CD4-positive, alpha-beta T cell treated with Interleukin-6 at 100 ng/mL for 8 hours (primary cell): ENCODE measurements at regions not wholly inside any gene's neighbourhood (a gene's known extent, or its start where the extent isn't known, plus 50 kb on each side); places are given as distances from the start of the nearest gene placed in this dataset.

Source experiments
- DNase-seq: peaks from one replicate; pipeline ENCODE4 v3.0.0-alpha.2; 2020; ENCODE audit warnings: mixed read lengths, low spot score

DNA sequence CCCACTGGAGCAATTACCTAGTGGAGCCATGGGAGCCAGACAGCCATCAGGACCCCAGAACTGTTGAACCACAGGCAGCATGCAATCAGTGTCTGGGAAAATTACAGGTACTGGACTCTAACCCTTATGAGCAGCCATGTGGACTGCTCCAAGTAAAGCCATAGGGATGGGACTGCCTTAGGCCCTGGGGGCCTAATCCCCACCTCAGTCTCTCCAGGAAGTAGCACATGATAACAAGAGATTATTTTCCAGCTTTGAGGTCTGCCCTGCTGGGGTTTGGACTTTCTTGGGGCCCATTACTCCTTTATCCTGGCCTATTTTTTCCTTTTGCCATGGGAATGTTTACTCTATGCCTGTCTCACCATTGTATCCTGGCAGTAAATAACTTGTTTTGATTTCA is 226.8 kb downstream of the AEBP2 start:
- DNase-seq: no peak

DNA sequence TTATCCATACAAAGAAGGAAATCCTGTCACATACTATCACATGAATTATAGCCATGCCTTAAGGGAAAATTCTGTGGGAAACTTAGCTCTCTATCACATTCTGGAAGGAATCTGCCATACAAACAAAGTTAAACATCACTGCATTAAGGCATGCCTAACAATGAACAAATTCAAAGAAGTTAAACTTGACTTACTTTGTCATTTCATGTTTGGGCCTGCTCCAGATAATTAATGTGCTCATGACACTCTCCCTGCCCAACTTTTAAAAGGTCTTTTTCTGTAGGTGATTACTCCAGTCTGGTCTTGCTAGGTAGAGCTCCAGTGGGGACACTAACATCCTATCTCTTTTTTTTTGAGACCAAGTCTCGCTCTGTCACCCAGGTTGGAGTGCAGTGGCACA is 230.5 kb downstream of the AEBP2 start:
- DNase-seq: no peak

DNA sequence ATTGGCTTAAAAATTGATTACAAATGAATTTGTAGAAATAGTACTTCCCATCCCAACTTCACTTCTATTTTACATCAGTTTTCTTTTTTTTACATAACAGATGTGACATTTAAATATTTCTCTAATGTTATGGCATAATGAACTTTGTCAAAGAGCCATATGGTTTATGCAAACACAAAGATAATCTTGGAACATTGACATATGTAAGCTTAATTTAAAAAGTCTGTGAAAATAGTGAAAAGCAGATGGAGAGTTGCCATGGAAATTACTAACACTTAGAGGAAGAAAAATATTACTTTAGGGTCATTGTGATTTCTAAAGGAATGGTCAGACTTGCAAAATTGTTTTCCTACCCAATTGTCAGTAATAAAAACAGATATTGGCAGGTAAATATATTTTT is 232.4 kb downstream of the AEBP2 start:
- no peak for DNase-seq

DNA sequence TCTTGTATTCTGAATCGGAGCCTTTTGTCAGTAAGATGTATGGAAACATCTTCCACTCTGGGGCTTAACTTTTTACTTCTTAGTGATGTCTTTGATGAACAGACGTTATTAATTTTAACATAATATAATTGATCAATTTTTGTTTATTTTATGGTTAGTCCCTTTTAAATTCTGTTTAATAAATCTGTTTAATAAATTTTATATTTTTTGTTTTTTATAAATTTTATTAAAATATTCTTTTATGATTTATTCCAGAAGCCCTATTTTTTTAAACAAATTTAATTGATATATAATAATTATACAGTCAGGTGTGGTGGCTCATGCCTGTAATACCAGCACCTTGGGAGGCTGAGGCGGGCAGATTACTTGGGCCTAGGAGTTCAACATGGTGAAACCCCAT is 235.1 kb downstream of the AEBP2 start:
- DNase-seq: no peak

DNA sequence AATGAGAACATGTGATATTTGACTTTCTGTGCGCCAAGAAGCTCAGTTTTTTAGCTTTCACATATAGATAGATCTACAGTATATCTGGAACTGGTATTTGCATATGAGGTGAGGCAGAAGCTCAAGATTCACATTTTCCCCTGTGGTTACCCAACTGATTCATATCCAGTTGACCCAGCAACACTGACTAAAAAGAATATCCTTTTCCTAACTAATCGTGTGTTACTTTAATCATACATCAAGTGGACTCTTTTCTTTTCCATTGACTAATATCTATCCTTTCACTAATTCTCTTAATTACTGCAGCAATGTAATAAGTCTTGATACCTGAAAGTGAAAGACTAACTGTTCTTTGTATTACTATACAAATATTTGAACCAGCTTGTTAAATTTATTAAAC is 236.1 kb downstream of the AEBP2 start:
- no peak for DNase-seq

DNA sequence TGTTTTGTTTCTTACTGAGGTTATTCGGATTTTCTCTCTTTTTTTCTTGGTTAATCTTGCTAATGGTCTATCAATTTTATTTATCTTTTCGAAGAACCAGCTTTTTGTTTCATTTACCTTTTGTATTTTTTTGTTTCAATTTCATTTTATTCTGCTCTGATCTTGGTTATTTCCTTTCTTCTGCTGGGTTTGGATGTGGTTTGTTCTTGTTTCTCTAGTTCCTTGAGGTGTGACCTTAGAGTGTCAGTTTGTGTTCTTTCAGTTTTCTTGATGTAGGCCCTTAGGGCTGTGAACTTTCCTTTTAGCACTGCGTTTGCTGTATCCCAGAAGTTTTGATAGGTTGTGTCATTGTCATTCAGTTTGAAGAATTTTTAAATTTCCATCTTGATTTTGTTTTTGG is 239.2 kb downstream of the AEBP2 start:
- peak; percentile 20 for DNase-seq

DNA sequence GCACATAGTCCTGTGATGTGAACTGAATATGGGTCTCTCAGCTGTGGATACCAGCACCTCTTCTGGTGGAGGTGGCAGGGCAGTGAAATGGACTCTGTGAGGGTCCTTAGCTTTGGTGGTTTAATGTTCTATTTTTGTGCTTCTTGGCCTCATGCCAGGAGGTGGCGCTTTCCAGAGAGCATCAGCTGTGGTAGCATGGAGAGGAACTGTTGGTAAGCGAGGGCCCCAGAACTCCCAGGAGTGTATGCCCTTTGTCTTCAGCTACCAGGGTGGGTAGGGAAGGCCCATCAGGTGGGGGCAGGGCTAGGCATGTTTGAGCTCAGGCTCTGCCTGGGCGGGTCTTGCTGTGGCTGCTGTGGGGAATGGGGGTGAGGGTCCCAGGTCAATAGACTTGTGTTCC is 241.7 kb downstream of the AEBP2 start:
- no peak for DNase-seq

DNA sequence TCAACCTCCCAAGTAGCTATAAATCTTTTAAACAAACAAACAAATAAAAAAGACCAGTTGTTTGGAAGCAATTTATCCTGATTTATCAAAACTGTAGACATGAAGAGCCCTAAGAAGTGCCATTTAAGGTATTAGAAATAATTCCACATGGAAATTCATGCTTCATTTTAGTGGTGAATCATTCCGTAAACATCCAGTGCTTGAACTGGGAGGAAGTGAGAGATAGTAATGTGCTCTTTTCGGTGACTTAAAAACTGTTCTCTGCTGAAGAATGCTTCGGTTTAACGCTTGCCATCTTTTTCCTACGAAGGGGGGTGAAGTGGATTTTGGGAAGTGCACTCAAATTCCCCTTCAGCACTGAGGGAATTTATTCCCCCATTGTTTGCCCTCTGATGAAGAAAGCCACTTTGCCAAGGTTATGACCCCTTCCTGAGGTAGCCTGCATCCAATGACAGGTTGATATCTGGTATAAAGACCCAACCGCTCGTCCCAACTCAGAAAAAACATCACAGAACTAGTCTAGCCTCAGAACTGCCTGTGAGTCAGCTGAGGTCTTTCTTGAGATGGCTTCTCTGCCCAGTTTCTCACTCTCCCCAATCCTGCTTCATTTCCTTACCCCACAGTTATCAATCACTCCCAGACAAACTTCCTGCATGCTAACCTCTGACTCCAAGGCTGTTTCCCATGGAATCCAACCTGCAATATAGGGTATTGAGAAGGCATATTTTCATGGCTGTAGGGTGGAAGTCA is 244.1 kb downstream of the AEBP2 start:
- no peak for DNase-seq

DNA sequence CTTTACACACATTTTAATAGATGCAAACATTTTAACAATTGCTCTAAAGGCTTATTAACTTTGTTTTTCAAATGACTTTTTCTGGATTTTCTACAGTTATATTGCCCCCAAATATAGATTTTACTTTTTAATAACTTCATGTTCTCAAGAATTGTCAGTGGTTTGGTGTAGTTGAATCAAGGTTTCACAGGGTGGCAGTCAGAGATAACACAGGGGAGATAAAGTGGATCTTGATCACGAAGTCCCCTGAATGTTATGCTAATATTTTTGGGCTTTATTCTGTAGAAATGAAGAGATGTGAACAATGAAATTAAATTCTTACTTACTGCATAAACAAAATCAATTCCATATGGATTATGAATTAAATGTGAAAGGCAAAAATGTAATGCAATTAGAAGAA is 248.1 kb downstream of the AEBP2 start:
- DNase-seq: no peak

DNA sequence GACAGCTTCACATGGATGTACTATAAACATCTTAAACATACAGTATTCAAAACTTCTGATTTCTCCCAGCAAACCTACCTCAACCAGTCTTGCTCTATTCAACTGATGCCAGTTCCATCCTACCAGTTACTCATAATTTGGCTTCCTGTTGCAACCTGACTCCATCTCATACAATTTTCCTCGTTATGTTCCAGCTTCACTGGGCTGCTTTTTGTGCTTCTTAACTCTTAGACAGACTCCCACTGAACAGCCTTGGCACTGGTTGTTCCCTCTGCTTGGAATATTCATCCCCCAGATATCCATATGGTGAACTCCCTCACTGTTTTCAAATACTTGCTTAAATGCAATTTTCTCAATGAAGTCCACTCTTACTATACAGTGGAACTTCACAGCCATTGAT is 249.2 kb downstream of the AEBP2 start:
- DNase-seq: no peak

DNA sequence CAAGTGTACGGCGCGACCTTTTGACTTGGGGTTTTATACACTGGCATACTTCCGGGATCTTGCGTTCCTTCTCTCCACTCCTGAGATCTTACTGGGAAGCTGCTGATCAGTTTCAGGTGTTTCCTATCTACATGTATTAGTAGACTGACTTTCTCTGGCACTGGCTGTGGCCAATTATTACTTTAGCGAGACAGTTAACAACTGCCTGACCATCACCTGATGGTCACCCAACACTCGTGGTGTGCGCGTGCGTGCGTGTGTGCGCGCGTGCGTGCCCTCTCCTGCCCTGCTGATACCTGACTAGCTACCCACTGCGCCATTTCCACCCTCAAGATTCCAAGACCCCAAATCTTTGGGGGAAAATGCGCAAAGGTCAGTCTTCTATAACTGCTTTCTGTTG is 249.9 kb downstream of the AEBP2 start:
- DNase-seq: no peak

DNA sequence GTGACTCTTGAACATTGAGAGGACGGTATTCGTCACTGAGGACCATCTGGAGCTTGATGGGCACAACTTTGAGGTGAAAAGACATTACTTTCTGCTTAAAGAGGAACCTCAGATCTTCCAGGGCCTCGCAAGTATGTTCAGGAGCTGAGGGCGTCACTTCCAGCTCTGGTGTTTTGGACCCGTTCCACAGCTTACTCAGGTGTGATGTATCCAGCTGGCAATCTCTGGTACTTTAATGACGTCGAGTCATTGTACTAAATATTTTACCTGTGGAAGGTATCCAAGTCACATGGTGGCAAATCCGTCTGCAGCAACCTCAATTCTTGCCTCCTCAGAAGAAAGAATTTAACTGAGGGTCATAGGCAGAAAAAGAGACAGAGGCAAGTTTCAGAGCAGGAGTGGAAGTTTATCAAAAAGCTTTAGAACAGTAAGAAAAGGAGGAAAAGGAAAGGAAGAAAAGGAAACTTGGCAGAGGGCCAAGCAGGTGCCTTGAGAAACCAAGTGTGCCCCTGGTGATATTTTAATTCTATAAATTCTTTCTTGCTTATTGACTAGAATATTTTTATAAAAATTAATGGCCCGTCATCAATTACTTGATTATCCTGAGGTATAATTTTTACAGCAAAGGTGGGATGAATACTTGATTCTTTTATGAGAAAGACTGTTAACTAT is 250.6 kb downstream of the AEBP2 start:
- no peak for DNase-seq

DNA sequence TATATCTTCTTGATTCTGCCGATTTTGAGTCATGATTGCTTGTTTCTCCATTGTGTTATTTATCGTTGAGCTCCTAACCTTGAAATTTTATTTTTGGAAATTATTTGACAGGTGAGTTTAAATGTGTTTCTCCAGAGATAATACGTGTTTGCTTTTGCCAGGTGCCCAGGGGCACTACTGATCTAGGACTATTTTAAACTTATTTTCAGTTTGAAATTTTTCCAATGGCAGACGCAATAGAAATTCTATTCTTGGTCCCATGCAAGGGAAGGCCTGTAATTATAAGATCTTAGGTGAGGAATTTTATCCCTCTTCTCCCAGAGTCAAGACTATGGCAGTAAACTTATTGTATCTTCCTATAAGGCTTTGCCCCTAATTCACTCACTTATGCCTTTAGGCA is 252.8 kb downstream of the AEBP2 start:
- DNase-seq: no peak

DNA sequence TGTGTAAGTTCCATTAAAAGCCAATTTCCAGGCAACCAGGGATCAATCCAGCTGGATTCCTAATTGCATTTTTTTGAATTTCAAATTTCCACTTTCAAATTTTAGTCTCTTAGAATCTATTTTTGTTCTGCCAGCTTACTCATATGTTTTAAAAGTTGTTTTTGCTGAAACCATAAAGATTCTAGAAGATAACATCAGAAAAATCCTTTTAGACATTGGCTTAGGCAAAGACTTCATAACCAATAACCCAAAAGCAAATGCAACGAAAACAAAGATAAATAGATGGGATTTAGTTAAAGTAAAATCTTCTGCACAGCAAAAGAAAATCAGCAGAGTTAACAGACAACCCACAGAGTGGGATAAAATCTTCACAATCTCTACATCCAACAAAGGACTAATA is 253.3 kb downstream of the AEBP2 start:
- DNase-seq: no peak

DNA sequence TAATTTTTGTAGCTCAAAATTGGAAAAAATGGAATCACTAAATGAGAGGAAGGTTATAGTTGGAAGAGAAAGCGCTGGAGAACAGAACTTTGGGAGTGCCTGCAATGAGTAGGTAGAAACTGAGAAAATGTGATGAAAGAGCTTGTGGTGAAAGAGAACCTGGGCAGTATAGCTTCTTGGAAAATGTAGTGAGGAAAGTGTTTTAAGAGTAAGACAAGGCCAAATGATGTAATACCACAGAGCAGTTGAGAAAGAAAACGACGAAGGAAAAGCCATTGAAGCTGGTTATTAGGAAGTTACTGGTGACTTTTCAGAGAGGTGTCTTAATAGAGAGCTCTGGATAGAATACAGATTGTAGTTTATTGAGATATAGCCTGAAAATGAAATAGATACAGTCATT is 255.3 kb downstream of the AEBP2 start:
- no peak for DNase-seq

DNA sequence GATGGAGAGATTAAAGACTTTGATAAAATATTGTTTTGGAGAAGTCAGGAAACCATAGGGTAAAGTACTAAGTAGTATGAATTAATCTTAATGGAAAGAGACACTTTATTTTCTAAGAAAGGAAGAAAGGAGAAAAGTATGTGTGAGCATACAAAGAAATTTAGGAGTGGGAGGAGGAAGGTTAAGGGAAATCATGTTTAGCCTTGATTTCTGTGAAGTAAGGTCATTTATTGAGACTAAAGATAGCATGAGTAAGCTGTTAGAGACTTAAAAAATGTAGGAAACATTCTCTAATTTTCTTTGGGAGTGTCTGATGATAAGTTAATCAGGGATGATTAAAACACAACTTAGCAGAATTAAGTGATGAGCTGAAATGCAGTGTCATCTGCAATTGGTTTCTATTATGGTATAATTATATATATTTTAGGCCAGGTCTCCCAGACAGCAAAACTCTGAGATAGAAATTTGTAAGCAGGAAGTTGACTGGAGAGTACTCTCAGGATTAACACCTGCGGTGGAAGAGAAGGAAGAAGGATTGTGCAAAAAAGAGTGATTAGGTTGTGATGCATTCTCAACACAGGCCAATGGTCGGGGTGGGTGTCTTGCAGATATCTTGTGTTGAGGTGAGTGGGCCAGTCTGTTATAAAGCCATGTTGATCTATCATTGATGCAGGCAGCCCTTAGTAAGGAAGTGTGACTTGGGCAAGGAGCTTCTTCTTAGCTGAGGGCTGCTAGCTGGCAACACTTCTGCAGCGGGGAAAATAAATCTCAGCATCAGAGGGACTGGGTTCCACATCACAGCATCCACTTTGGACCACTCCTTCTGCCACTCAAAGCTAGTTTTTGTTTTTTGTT is 256.2 kb downstream of the AEBP2 start:
- no peak for DNase-seq

DNA sequence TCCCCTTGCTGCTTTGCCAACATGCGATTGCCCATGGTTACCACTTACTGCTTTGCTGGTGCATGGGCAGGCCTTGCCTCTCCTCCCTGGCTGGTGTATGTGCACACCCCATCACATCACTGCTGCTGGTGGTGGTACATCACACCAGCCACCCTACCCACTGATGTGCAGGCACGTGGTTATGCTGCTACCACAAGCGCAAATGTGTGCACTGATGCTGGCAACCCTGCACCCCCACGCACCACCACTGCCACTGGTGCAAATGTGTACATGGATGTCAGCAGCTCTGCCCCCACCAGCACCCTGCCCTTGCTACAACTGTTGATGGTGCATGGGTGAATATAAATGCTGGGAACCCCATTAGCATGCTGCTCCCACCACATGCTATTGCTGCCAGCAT is 261.7 kb downstream of the AEBP2 start:
- DNase-seq: no peak

DNA sequence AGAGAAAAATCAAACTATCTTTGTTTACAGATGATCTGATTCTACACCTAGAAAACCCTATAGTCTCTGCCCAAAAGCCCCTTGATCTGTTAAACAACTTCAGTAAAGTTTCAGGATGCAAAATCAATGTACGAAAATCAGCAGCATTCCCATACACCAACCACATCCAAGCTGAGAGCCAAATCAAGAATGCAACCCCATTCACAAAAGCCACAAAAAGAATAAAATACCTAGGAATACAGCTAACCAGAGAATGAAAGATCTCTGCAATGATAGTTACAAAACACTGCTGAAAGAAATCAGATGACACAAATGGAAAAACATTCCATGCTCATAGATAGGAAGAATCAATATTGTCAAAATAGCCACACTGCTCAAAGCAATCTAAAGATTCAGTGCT is 265.7 kb downstream of the AEBP2 start:
- no peak for DNase-seq

DNA sequence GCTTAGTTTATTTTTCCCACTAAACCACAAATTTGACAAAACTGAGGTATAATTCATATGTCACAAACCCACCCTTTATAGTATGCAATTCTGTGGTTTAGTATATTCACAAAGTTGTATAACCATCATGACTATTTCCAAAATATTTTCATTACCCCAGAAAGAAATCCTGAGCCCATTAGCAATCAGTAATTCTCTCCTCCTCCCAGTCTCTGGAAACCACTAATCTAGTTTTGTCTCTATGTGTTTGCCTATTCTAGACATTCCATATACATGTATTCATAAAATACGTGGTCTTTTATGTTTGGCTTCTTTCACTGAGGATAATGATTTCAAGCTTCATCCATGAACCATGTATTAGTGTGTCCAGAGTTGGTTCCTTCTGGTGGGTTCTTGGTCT is 267.6 kb downstream of the AEBP2 start:
- no peak for DNase-seq

DNA sequence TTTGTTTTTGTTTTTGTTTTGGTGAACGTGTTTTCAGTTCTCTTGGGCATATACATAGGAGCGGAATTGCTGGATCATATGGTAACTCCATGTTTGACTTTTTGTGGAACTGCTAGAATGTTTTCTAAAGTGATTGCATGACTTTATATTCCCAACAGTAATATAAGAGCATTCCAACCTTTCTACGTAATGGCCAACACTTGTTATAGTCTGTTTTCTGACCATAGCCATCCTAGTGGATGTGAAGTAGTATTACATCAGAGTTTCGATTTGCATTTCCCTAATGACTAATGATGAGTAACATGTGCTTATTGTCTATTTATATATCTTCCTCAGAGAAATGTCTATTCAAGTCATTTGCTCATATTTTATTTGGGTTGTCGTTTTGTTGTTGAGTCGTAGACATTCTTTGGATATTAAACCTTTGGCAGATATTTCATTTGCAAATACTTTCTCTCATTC is 268.7 kb downstream of the AEBP2 start:
- no peak for DNase-seq

DNA sequence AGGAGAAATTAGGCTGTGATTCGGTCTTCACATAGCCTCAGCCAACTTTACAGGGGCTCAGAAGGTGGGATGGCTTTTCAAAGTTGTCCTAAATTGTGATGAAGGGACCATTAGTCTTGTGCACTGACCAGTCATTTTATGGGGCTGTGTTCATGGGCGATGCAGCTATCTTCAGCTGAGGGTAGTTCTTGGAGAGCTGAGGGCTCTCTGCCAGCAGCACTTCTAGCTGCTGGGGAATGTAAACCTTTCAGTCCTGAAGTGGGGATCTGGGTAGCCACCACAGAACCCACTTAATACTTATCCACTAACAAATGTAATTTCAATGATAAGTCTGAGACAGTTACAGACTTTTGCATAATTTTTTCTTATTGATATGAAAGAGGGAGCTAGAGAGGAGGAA is 270.6 kb downstream of the AEBP2 start:
- DNase-seq: no peak

DNA sequence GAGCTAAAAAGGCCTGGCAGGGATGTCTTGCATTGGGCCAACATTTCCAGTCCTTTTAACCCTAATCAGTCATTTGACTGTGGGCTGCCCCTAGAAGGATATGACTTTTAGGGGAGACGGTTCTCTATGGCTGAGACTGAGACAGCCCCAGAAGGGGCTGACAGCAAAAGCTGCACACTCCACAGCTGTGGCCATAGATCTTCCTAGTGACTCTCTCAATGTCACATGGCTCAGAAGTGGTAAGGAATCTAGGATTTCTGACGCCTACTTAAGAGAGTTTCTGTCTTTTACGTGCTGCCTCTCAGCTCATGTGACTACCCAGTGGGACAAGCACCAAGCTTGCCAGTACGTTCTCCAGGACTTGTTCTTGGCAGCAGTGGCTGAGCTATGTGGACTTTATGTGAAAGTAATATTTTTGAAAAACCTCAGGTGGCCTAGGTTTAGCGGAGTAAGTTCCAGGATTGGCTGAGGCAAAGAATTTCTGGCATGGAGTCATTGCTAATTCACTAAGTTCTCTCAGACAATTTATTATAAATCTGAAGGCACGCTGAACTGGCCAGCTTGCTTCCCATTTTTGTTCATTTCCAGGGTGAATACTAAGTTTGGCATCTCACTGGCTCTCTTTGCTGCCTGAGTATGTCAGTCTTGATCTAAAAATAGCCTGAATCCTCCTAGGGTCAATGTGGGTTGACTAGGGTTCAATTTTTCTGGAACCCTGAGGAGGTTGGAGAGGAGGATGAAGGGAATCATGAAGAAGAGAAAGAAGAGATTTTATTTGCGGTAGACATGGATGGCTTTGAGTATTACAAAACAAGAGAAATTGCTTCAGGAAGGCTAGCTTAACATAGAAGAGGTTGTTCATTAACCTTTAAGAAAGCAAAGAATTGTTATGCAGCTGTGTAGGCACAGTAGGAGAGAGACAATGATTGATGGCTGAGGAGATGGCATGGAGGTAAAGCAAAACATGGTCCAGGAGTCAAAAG is 271.8 kb downstream of the AEBP2 start:
- no peak for DNase-seq
